GM19023 (cell line): ENCODE measurements at regions not wholly inside any gene's neighbourhood (a gene's known extent, or its start where the extent isn't known, plus 50 kb on each side); places are given as distances from the start of the nearest gene placed in this dataset.
"Not testable (repeated sequence)": the region's sequence is repeated elsewhere in the genome, so short reads cannot be mapped to it uniquely, and the experiment has no call there.

ENCODE experiments used
- ATAC-seq: cut with Tn5 transposase; IDR thresholded peaks from one replicate; pipeline ENCODE4 v1.9.1; 2021; ENCODE audit warnings: mild to moderate bottlenecking, moderate library complexity; ENCODE audit not compliant: unreplicated experiment

- ATAC-seq, result no peak
These were observed 338.2 kb downstream of the EIPR1 start for GRCh38 chr2:3039188-3040065.

DNA sequence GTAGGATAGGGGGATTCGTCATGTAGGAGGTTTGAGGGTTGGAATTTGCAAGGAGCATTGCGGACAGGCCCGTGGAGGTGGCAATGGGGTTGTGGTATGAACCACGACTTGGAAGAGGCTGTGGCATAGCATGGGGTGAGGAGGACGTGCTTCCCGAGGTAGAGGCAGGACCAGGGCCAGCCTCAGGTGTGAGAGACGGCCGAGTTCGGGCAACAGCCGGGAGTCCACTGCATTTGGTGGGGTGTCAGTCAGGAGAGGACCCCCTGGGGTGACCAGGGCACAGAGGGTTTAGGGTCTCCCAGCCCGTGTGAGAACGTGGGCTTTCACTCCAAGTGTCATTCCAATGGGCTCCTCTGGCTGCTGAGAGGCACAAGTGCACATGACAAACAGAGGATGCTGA is 339.0 kb downstream of the EIPR1 start:
- ATAC-seq, result no peak

GRCh38 chr2:3037196-3038194 is 340.1 kb downstream of the EIPR1 start:
- ATAC-seq, result no peak

DNA sequence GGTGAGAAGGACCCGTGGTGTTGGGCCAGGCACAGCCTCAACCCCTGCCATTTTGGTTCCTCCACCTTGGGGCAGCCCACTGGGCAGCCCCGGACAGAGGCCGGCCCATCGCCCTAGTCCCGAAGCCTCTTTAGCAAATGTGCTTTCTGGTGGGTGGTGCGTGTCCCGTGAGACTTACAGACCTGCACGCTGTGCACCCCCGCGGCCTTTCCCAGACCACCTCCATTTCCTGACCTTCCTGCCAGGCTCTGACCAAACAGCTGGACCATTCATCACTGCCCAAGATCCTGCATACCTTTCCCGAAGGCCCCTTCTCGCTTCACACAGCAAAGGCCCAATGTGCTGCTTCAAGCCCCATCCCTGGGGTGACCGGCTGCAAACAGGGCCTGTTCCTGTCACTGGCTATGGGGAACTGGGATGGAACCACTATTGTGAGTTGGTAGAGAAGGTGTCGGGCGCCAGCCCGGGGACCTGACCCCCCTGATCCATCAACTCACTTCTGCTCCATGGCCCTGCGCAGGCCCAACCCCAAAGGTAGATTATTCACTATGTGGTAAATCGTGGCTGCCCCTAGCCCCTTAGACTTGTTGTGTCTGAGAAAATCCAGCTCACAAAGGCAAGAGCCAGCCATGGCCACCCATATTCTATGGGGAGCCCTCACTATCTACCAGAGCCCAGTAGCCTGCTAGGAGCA is 341.0 kb downstream of the EIPR1 start:
- no peak for ATAC-seq

DNA sequence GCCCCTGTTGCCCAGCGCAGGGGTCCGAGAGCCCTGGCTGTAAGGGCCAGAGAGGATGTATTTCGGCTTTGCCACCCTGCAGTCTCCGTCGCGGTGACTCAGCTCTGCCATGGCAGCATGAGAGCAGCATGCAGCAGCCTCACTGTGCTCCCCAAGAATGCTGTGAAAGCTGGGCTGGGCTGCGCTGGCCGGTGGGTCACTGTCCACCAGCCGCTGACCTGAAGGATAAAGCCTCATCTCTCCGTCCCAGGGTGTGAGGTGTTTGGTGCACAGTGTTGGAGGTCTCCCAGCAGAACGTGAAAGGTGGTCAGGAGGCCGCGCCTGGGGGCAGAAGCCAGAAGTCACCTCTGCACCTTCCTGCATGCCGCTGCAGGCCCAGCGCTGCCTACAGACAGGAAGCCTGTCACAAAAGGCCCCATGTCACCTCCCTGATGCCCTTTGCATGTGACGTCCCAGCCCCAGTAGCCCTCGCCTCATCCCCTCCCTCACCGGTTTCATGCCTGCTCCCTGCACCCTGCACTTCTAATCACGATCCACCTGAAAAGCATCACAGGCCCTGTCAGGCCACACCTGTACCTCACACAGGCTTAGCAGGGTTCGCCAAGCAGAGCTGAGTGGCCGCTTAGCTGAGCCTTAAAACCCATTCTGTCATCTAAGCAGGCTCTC is 342.1 kb downstream of the EIPR1 start:
- ATAC-seq, result no peak

GRCh38 chr2:3034856-3035255 is 342.8 kb downstream of the EIPR1 start:
- no peak for ATAC-seq

GRCh38 chr2:3034396-3034795 is 343.2 kb downstream of the EIPR1 start:
- ATAC-seq, result no peak

- no peak for ATAC-seq
These were observed 344.3 kb downstream of the EIPR1 start for GRCh38 chr2:3033315-3033714.

DNA sequence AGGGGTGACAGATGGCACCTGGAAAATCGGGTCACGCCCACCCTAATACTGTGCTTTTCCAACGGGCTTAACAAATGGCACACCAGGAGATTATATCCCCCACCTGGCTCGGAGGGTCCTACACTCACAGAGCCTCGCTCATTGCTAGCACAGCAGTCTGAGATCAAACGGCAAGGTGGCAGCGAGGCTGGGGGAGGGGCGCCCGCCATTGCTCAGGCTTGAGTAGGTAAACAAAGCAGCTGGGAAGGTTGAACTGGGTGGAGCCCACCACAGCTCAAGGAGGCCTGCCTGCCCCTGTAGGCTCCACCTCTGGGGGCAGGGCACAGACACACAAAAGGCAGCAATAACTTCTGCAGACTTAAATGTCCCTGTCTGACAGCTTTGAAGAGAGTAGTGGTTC is 346.8 kb downstream of the EIPR1 start:
- not testable (repeated sequence) for ATAC-seq

- ATAC-seq, result no peak
These were observed 351.6 kb downstream of the EIPR1 start for GRCh38 chr2:3025984-3026383.

DNA sequence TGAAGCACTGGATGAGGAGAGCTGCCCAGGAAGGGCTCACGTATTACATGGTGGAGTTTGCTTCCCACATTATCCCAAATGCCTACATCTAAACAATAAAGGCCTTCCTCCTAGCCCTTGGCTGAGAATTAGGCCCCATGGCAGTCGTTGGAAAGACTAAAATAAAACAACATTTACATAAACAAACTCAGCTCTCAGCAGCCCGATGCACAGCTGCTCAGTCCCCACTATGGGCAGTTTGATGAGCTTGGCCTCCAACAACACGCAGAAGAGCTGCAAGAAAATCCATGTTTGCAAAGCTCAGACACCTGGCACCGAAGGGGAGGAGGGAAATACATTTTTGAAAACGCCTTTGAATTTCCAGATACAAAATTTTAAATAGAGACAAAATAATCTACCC is 352.4 kb downstream of the EIPR1 start:
- ATAC-seq, result no peak

- no peak for ATAC-seq
These were observed 353.1 kb downstream of the EIPR1 start for GRCh38 chr2:3024401-3024935.

- no peak for ATAC-seq
These were observed 354.1 kb downstream of the EIPR1 start for GRCh38 chr2:3023531-3023930.

DNA sequence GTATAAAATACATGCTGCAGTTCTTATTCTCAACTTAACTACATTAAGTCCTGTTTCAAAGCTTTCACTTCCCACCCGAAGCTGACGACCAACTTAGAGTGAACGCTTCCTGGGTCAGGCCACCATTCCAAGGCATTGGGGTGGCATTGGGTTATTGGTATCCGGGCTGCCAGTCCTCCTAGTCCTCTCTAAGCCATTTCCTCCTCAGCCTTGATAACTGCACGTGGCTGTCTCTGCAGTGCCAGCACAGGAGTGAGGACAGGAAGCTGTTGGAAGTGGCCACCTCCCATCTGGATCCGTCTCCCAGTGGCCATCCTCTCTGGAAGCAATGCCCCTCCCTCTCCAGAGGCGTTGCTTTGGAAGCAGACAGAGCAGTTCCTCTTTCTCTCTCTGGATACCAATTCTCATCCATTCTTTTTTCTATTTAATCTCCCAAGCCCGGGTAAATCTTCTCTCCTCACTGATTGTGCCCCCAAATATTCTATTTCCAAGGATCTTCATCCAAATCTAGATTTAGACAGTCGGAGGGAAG is 354.7 kb downstream of the EIPR1 start:
- ATAC-seq, result no peak

- ATAC-seq, result no peak
These were observed 355.9 kb downstream of the EIPR1 start for GRCh38 chr2:3021720-3022119.

- ATAC-seq, result no peak
These were observed 367.6 kb downstream of the EIPR1 start for GRCh38 chr2:3010001-3010400.

DNA sequence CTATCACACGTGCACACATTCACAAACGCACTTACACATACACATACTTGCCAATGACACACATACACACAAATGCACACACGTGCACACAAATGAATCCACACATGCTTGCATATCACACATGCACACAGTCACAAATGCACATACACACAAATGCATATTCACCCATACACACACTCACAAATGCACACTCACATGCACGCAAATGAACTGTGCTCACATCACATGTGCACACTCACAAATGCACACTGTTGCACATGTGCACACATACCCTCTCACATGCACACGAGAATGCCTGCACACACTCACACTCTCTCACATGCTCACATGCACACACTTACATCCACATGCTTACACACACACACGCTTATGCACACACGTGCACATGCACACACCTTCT is 368.1 kb downstream of the EIPR1 start:
- ATAC-seq, result no peak

DNA sequence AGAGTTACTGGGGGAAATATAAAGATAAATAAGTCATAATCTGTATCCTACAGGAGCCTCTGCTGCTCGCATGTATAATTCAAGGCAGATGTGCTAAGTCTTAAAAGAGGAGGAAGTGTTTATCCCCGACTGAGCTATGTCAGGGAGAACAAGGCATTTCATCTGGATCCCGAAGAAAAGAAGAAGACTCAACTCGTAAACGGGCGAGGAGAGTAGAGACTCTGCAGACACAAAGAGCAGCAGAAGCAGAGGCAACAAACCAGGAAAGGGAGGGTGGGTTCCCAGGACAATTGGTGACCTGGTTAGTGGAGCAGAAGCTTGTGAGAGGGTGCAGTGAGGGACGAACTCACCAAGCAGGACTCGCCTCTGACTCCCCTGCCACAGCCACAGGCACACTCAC is 368.6 kb downstream of the EIPR1 start:
- no peak for ATAC-seq

GRCh38 chr2:3008561-3008960 is 369.1 kb downstream of the EIPR1 start:
- ATAC-seq, result no peak

- ATAC-seq, result no peak
These were observed 370.5 kb downstream of the EIPR1 start for GRCh38 chr2:3007135-3007534.
